ENCODE measurements at regions not wholly inside any gene's neighbourhood (a gene's known extent, or its start where the extent isn't known, plus 50 kb on each side); places are given as distances from the start of the nearest gene placed in this dataset.

DNA sequence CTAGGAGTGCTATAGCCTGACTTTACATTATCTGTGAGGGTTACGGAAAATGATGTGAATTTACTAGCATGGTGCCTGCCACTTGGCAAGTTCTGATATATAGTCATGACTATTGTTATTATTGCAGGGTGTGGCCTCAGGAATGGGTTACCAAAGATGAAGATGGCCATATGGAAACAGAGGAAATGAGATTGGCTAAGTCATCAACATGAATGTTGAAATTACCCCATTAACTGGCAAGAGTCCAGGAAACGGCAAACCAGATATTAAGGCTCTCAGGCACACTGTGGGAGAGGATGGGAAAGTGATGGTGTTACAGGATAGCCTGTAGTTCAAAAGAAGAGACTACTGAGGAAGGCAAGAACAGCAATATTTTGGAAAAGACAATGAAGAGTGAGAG lies 183.3 kb downstream of the KCNRG start:
- H3K27me3 ChIP-seq (ENCODE audit: low read depth, low read length): no peaks in the 10 kb centered on the region
- H3K4me3 ChIP-seq (ENCODE audit: low read depth in 1 of 2, low read length in 2 of 2): no peak overlapping the region
- H3K36me3 ChIP-seq (ENCODE audit: control insufficient read depth in 1 of 2, insufficient read depth in 2 of 2, low read length in 2 of 2): no peaks in the 10 kb centered on the region

GRCh38 chr13:50200569-50200968 lies 185.3 kb downstream of the KCNRG start:
- Histone ChIP-seq H3K4me1 (ENCODE audit: control insufficient read depth in 1 of 2, insufficient read depth in 2 of 2, low read length in 2 of 2) (no peaks in the 10 kb centered on the region), H3K9me3 (ENCODE audit: control insufficient read depth in 1 of 2, low read length in 2 of 2) (no peaks in the 10 kb centered on the region), H3K27ac (ENCODE audit: low read length) (no peak overlapping the region), H3K27me3 (ENCODE audit: low read depth, low read length) (no peaks in the 10 kb centered on the region), H3K4me3 (ENCODE audit: low read depth in 1 of 2, low read length in 2 of 2) (no peak overlapping the region), H3K36me3 (ENCODE audit: control insufficient read depth in 1 of 2, insufficient read depth in 2 of 2, low read length in 2 of 2) (no peaks in the 10 kb centered on the region)

More for the DNA sequence above, 183.3 kb downstream of the KCNRG start:
- no peaks in the 10 kb centered on the region for H3K4me1 ChIP-seq (ENCODE audit: control insufficient read depth in 1 of 2, insufficient read depth in 2 of 2, low read length in 2 of 2)
- H3K27ac ChIP-seq (ENCODE audit: low read length): no peak overlapping the region
- H3K9me3 ChIP-seq (ENCODE audit: control insufficient read depth in 1 of 2, low read length in 2 of 2): no peaks in the 10 kb centered on the region

GRCh38 chr13:50200988-50201387 lies 185.7 kb downstream of the KCNRG start:
- H3K36me3 ChIP-seq (ENCODE audit: control insufficient read depth in 1 of 2, insufficient read depth in 2 of 2, low read length in 2 of 2): no peaks in the 10 kb centered on the region
- no peak overlapping the region for H3K27ac ChIP-seq (ENCODE audit: low read length)
- H3K4me3 ChIP-seq (ENCODE audit: low read depth in 1 of 2, low read length in 2 of 2): no peak overlapping the region
- H3K9me3 ChIP-seq (ENCODE audit: control insufficient read depth in 1 of 2, low read length in 2 of 2): no peaks in the 10 kb centered on the region
- H3K27me3 ChIP-seq (ENCODE audit: low read depth, low read length): no peaks in the 10 kb centered on the region
- H3K4me1 ChIP-seq (ENCODE audit: control insufficient read depth in 1 of 2, insufficient read depth in 2 of 2, low read length in 2 of 2): no peaks in the 10 kb centered on the region

- Histone ChIP-seq H3K36me3 (ENCODE audit: control insufficient read depth in 1 of 2, insufficient read depth in 2 of 2, low read length in 2 of 2) (no peaks in the 10 kb centered on the region), H3K4me3 (ENCODE audit: low read depth in 1 of 2, low read length in 2 of 2) (no peak overlapping the region), H3K9me3 (ENCODE audit: control insufficient read depth in 1 of 2, low read length in 2 of 2) (no peaks in the 10 kb centered on the region), H3K27ac (ENCODE audit: low read length) (no peak overlapping the region), H3K27me3 (ENCODE audit: low read depth, low read length) (no peaks in the 10 kb centered on the region), H3K4me1 (ENCODE audit: control insufficient read depth in 1 of 2, insufficient read depth in 2 of 2, low read length in 2 of 2) (no peaks in the 10 kb centered on the region)
Measured at GRCh38 chr13:50202485-50202884, 187.2 kb downstream of the KCNRG start.

- peaks cover 0 to 5% of the 10 kb centered on the region in 2 donors for H3K4me1 ChIP-seq (ENCODE audit: control insufficient read depth in 1 of 2, insufficient read depth in 2 of 2, low read length in 2 of 2)
- no peaks in the 10 kb centered on the region for H3K36me3 ChIP-seq (ENCODE audit: control insufficient read depth in 1 of 2, insufficient read depth in 2 of 2, low read length in 2 of 2)
- no peaks in the 10 kb centered on the region for H3K9me3 ChIP-seq (ENCODE audit: control insufficient read depth in 1 of 2, low read length in 2 of 2)
- no peaks in the 10 kb centered on the region for H3K27me3 ChIP-seq (ENCODE audit: low read depth, low read length)
- H3K4me3 ChIP-seq (ENCODE audit: low read depth in 1 of 2, low read length in 2 of 2): no peak overlapping the region
- H3K27ac ChIP-seq (ENCODE audit: low read length): no peak overlapping the region
Measured at GRCh38 chr13:50203256-50203941, 188.2 kb downstream of the KCNRG start.

GRCh38 chr13:50205581-50205980 lies 190.3 kb downstream of the KCNRG start:
- H3K27me3 ChIP-seq (ENCODE audit: low read depth, low read length): no peaks in the 10 kb centered on the region
- no peak overlapping the region for H3K4me3 ChIP-seq (ENCODE audit: low read depth in 1 of 2, low read length in 2 of 2)
- H3K27ac ChIP-seq (ENCODE audit: low read length): no peak overlapping the region
- H3K9me3 ChIP-seq (ENCODE audit: control insufficient read depth in 1 of 2, low read length in 2 of 2): no peaks in the 10 kb centered on the region
- H3K36me3 ChIP-seq (ENCODE audit: control insufficient read depth in 1 of 2, insufficient read depth in 2 of 2, low read length in 2 of 2): no peaks in the 10 kb centered on the region
- H3K4me1 ChIP-seq (ENCODE audit: control insufficient read depth in 1 of 2, insufficient read depth in 2 of 2, low read length in 2 of 2): peaks cover 0 to 9% of the 10 kb centered on the region in 2 donors

DNA sequence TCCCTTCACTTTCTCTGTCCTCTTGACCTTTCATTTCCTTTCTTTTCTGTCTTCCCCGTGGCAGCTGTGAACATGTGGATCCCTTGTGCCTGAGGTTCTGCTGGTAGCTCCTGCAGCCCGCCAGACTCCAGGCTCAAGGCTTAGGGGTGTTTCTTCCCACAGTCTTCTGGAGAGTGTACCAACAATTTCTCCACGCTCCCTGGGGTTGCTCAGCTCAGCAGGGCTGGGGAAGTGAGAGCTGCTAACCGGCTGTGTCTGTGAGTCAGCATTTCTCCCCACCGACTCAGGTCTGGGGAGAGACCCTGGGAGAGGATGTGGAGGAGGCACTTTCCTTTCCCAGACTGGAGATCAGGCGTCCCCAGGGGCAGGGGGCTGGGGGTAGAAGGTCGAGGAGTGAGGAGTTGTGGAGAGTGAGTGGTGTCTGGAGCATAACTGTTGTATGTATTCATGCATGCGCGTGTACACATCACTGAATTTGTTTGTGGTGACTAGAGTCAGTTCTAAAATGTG lies 193.6 kb downstream of the KCNRG start:
- no peak overlapping the region for H3K27ac ChIP-seq (ENCODE audit: low read length)
- no peaks in the 10 kb centered on the region for H3K36me3 ChIP-seq (ENCODE audit: control insufficient read depth in 1 of 2, insufficient read depth in 2 of 2, low read length in 2 of 2)
- no peaks in the 10 kb centered on the region for H3K27me3 ChIP-seq (ENCODE audit: low read depth, low read length)
- peaks cover 0 to 9% of the 10 kb centered on the region in 2 donors for H3K4me1 ChIP-seq (ENCODE audit: control insufficient read depth in 1 of 2, insufficient read depth in 2 of 2, low read length in 2 of 2)
- H3K4me3 ChIP-seq (ENCODE audit: low read depth in 1 of 2, low read length in 2 of 2): peak overlapping the region; percentile 24 to 50
- peaks cover 4% of the 10 kb centered on the region in 2 donors for H3K9me3 ChIP-seq (ENCODE audit: control insufficient read depth in 1 of 2, low read length in 2 of 2)

- H3K27ac ChIP-seq (ENCODE audit: low read length): no peak overlapping the region
- peaks cover 4% of the 10 kb centered on the region in 2 donors for H3K9me3 ChIP-seq (ENCODE audit: control insufficient read depth in 1 of 2, low read length in 2 of 2)
- H3K4me1 ChIP-seq (ENCODE audit: control insufficient read depth in 1 of 2, insufficient read depth in 2 of 2, low read length in 2 of 2): peaks cover 0 to 9% of the 10 kb centered on the region in 2 donors
- H3K27me3 ChIP-seq (ENCODE audit: low read depth, low read length): no peaks in the 10 kb centered on the region
- H3K36me3 ChIP-seq (ENCODE audit: control insufficient read depth in 1 of 2, insufficient read depth in 2 of 2, low read length in 2 of 2): no peaks in the 10 kb centered on the region
- H3K4me3 ChIP-seq (ENCODE audit: low read depth in 1 of 2, low read length in 2 of 2): no peak overlapping the region
Measured at GRCh38 chr13:50209631-50210030, 194.4 kb downstream of the KCNRG start.

GRCh38 chr13:50213526-50213925 lies 198.3 kb downstream of the KCNRG start:
- Histone ChIP-seq H3K4me1 (ENCODE audit: control insufficient read depth in 1 of 2, insufficient read depth in 2 of 2, low read length in 2 of 2) (peaks cover 0 to 3% of the 10 kb centered on the region in 2 donors), H3K27ac (ENCODE audit: low read length) (no peak overlapping the region)

GRCh38 chr13:50214514-50214913 lies 199.3 kb downstream of the KCNRG start:
- Histone ChIP-seq H3K4me3 (ENCODE audit: low read depth in 1 of 2, low read length in 2 of 2) (no peak overlapping the region), H3K27ac (ENCODE audit: low read length) (no peak overlapping the region), H3K27me3 (ENCODE audit: low read depth, low read length) (no peaks in the 10 kb centered on the region), H3K4me1 (ENCODE audit: control insufficient read depth in 1 of 2, insufficient read depth in 2 of 2, low read length in 2 of 2) (no peaks in the 10 kb centered on the region), H3K36me3 (ENCODE audit: control insufficient read depth in 1 of 2, insufficient read depth in 2 of 2, low read length in 2 of 2) (no peaks in the 10 kb centered on the region), H3K9me3 (ENCODE audit: control insufficient read depth in 1 of 2, low read length in 2 of 2) (peaks cover 4 to 7% of the 10 kb centered on the region in 2 donors)

More at GRCh38 chr13:50213526-50213925, 198.3 kb downstream of the KCNRG start:
- Histone ChIP-seq H3K27me3 (ENCODE audit: low read depth, low read length) (no peaks in the 10 kb centered on the region), H3K36me3 (ENCODE audit: control insufficient read depth in 1 of 2, insufficient read depth in 2 of 2, low read length in 2 of 2) (no peaks in the 10 kb centered on the region), H3K4me3 (ENCODE audit: low read depth in 1 of 2, low read length in 2 of 2) (no peak overlapping the region), H3K9me3 (ENCODE audit: control insufficient read depth in 1 of 2, low read length in 2 of 2) (peaks cover 4 to 7% of the 10 kb centered on the region in 2 donors)

- Histone ChIP-seq H3K27ac (ENCODE audit: low read length) (no peak overlapping the region), H3K4me1 (ENCODE audit: control insufficient read depth in 1 of 2, insufficient read depth in 2 of 2, low read length in 2 of 2) (no peaks in the 10 kb centered on the region), H3K9me3 (ENCODE audit: control insufficient read depth in 1 of 2, low read length in 2 of 2) (peaks cover 4 to 7% of the 10 kb centered on the region in 2 donors), H3K27me3 (ENCODE audit: low read depth, low read length) (no peaks in the 10 kb centered on the region), H3K36me3 (ENCODE audit: control insufficient read depth in 1 of 2, insufficient read depth in 2 of 2, low read length in 2 of 2) (no peaks in the 10 kb centered on the region), H3K4me3 (ENCODE audit: low read depth in 1 of 2, low read length in 2 of 2) (no peak overlapping the region)
Measured at GRCh38 chr13:50215399-50215798, 200.2 kb downstream of the KCNRG start.

DNA sequence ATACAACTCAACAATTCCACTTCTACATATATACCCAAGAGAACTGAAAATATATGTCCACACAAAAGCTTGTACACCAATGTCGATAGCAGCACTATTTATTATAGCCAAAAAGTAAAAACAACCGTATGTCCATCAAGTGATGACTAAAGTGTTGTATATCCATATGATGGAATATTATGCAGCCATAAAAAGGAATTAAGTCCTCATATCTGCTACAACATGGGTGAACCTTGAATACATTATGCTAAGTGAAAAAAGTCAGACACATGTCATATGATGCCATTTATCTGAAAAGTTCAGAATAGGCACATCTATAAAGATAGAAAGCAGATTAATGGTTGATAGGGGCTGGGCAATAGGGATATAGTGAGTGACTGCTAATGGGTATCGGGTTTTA lies 204.5 kb downstream of the KCNRG start:
- Histone ChIP-seq H3K4me3 (ENCODE audit: low read depth in 1 of 2, low read length in 2 of 2) (no peak overlapping the region), H3K4me1 (ENCODE audit: control insufficient read depth in 1 of 2, insufficient read depth in 2 of 2, low read length in 2 of 2) (no peaks in the 10 kb centered on the region), H3K27ac (ENCODE audit: low read length) (no peak overlapping the region), H3K36me3 (ENCODE audit: control insufficient read depth in 1 of 2, insufficient read depth in 2 of 2, low read length in 2 of 2) (no peaks in the 10 kb centered on the region), H3K9me3 (ENCODE audit: control insufficient read depth in 1 of 2, low read length in 2 of 2) (peaks cover 0 to 3% of the 10 kb centered on the region in 2 donors), H3K27me3 (ENCODE audit: low read depth, low read length) (no peaks in the 10 kb centered on the region)

All from muscle layer of duodenum (tissue), 2 donors.